ENCODE measurements at regions not wholly inside any gene's neighbourhood (a gene's known extent, or its start where the extent isn't known, plus 50 kb on each side); places are given as distances from the start of the nearest gene placed in this dataset.

- DNase-seq, result no peak
Measured at GRCh38 chr6:169887529-169888140, 136.2 kb downstream of the ERMARD start.

GRCh38 chr6:169886631-169887227 lies 135.3 kb downstream of the ERMARD start:
- no peak for DNase-seq

- DNase-seq, result no peak
Measured at GRCh38 chr6:169885831-169886230, 134.4 kb downstream of the ERMARD start.

DNA sequence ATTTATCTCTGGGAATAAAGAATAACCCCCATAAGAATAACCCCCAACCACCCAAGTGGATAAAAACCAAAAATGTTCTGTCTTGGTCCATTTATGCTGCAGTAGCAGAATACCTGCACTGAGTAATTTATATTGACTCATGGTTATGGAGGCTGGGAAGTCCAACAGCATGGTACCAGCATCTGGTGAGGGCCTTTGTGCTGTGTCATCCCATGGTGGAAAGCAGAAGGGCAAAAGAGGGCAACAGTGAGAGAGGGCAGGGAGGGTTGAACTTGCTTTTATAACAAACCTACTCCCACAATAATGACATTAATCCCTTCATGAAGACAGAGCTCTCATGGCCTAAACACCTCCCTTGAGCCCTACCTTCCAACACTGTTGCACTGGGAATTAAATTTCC lies 133.7 kb downstream of the ERMARD start:
- DNase-seq, result no peak

DNA sequence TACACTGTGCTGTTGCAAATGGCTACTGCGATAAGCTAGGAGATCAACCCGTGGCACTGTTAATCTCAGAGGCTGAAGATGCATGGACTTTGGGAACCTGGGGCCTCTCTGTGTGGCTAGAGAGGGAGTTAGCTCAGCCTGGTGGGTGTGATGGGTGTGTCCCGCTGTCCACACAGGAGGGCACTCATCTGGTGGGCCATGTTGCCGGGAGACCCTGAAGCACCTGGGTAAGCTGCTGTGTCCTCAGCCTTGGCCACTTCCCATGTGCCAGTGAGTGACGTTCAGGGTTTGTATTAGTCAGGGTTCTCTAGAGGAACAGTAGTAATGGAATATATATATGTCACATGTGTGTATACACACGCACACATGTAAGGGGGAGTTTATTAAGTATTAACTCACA lies 132.7 kb downstream of the ERMARD start:
- no peak for DNase-seq

DNA sequence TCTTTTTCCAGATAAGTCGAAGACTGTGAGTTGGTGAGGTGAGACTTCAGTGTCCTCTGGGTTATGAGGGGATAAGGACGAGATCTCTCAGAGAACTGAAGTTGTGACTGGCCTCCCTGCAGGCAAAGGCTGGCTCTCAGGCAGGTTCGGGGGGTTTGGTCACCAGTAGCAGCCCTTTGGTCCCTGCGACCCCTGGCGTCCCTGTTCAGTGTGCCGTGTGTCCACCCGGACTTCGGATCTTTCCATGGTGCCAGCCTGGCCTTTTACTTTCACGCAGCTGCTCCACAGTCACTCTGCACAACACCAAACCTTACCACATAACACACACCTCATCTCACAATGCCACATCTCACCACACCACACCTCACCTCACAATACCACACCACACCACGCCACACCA lies 131.9 kb downstream of the ERMARD start:
- DNase-seq, result no peak

DNA sequence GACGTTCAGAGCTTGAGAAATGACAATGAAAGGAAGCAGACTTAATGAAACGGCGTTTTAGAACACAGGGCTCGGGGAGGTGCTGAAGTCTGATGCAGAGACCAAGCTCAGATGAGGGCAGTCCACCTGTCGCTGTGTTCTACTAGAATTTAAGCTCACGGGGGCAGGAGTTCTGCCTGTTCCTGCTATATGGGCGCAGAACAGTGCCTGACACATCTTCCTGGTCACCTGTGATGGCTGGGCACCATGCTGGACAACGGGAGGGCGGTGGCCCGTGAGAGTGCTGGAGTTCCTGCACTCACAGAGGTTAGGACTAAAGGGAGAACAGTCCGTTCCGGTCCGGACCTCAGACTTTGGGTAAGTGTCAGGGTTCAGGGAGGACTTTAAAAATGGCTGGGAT lies 130.6 kb downstream of the ERMARD start:
- DNase-seq, result no peak

DNA sequence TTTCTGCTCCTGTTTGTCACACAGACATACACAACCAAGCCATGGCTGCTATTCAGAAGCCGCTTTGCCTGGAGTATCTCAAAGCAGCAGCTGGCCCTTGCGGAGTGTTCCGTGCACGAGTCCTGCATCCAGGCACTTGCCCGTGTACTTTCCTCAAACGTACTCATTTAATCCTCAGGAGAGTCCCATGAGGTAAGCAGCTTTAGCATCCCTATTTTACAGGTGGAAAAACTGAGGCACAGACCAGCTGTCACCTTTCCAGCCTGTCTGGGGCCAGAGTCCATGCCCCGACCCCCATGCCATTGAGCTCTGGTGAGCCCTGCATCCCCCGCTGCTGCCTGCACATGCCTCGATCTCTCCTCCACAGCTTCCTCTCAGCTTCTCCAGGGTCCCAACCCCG lies 130.0 kb downstream of the ERMARD start:
- no peak for DNase-seq

GRCh38 chr6:169880516-169880915 lies 129.1 kb downstream of the ERMARD start:
- DNase-seq, result no peak

GRCh38 chr6:169869301-169869700 lies 117.9 kb downstream of the ERMARD start:
- no peak for DNase-seq

GRCh38 chr6:169868458-169868857 lies 117.0 kb downstream of the ERMARD start:
- DNase-seq, result peak in 1 of 14 donors; percentile 54

- no peak for DNase-seq
Measured at GRCh38 chr6:169867751-169868191, 116.3 kb downstream of the ERMARD start.

- DNase-seq, result no peak
Measured at GRCh38 chr6:169866668-169867521, 115.5 kb downstream of the ERMARD start.

GRCh38 chr6:169866140-169866534 lies 114.7 kb downstream of the ERMARD start:
- DNase-seq, result no peak

GRCh38 chr6:169865346-169866139 lies 114.1 kb downstream of the ERMARD start:
- DNase-seq, result no peak

GRCh38 chr6:169864148-169865020 lies 113.0 kb downstream of the ERMARD start:
- no peak for DNase-seq

DNA sequence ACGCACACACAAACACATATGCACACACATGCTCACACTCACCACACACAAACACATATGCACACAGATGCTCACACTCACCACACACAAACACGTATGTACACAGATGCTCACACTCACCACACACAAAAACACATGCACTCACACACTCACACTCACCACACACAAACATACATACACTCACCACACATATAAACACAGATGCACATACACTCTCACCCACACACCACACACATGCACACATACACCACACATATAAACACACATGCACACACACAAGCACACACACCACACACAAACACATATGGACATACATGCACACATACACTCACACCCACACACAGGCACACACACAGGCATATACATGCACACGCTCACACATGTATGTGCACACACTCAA lies 112.3 kb downstream of the ERMARD start:
- DNase-seq, result no peak

- DNase-seq, result no peak
Measured at GRCh38 chr6:169862892-169863525, 111.6 kb downstream of the ERMARD start.

GRCh38 chr6:169862043-169862891 lies 110.8 kb downstream of the ERMARD start:
- DNase-seq, result peak in 2 of 14 donors; percentile 20 to 50

GRCh38 chr6:169861431-169862042 lies 110.1 kb downstream of the ERMARD start:
- DNase-seq, result no peak

Data from C1 segment of cervical spinal cord (tissue), 14 donors.